Stomach (tissue), 4 donors: ENCODE measurements at regions not wholly inside any gene's neighbourhood (a gene's known extent, or its start where the extent isn't known, plus 50 kb on each side); places are given as distances from the start of the nearest gene placed in this dataset.

Experiments used
- CTCF ChIP-seq, 7 experiments: fragments of 450-650 bp in 4 of 7; fragments of 200-600 bp in 3 of 7; sonication (generic) in 3 of 7; IDR thresholded peaks; one replicate each; pipeline ENCODE4 v1.5.1; 2016 to 2019; ENCODE audit warnings: antibody characterized with exemption in 7 of 7, control low read depth in 2 of 7, mild to moderate bottlenecking in 1 of 7
- POLR2AphosphoS5 ChIP-seq, 3 donors: sonication (generic); formaldehyde crosslinking; IDR thresholded peaks; one replicate each; pipeline ENCODE4 v1.6.1; 2016; ENCODE audit warnings: antibody characterized with exemption in 3 of 3

- no peak for TF ChIP-seq POLR2AphosphoS5 (IDR thresholded peaks at IDR 0.05)
- TF ChIP-seq CTCF (IDR thresholded peaks at IDR 0.05): no peak
Observed at GRCh38 chr12:30108666-30109065, 324.9 kb upstream of the TMTC1 start.
